ENCODE measurements at regions not wholly inside any gene's neighbourhood (a gene's known extent, or its start where the extent isn't known, plus 50 kb on each side); places are given as distances from the start of the nearest gene placed in this dataset.

DNA sequence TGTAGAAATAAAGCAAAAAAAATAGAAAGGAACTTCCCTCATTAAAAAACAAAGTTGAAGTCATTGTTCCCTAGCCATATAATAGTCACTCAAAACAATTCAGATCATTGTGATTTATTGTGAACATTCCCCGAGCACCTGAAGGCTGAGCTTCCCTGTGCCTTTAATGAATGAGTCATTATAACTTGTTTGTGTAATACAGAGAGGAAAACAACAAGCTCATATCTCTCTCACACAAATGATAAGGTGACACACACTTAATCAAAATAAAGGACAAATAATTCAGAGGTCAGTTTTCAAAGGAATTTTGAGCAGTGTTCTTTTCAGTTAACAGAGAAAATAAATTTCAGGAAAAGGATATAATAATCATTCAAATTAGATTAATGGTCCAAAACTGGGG is 326.2 kb downstream of the DUSP10 start:
- no CpG with 5 or more reads among the region's 1 CpG for WGBS (ENCODE audit: insufficient coverage)
- intact Hi-C loops (cut with micrococcal nuclease): no loop called here
- Histone ChIP-seq H3K9ac (ENCODE audit: insufficient read depth, low read length, poor library complexity, severe bottlenecking) (no peak overlapping the region), H2AFZ (ENCODE audit: insufficient read depth, low read depth, low read length, poor library complexity, severe bottlenecking) (no peak overlapping the region), H3K4me1 (ENCODE audit: control insufficient read depth in 1 of 2, insufficient read depth in 2 of 2, low read length in 2 of 2) (no peaks in the 10 kb centered on the region), H3K4me3 (replicated peaks in 1 of 3; ENCODE audit: low read depth in 2 of 3, low read length in 3 of 3) (no peak overlapping the region), H3K79me2 (ENCODE audit: insufficient read depth, low read length) (no peaks in the 10 kb centered on the region), H3K36me3 (replicated peaks in 1 of 2; ENCODE audit: control insufficient read depth in 1 of 2, insufficient read depth in 2 of 2, low read length in 2 of 2) (no peaks in the 10 kb centered on the region), H3K27me3 (ENCODE audit: control insufficient read depth in 2 of 2, insufficient read depth in 2 of 2, low read length in 2 of 2) (no peaks in the 10 kb centered on the region), H3K9me3 (replicated peaks in 1 of 2; ENCODE audit: control insufficient read depth in 1 of 2, insufficient read depth in 1 of 2, low read length in 2 of 2) (no peaks in the 10 kb centered on the region), H4K20me1 (ENCODE audit: insufficient read depth, low read length) (no peaks in the 10 kb centered on the region), H3K4me2 (replicated peaks; ENCODE audit: extremely low read depth, low read length, poor library complexity, severe bottlenecking) (no peak overlapping the region), H3K27ac (ENCODE audit: low read depth in 1 of 2, low read length in 2 of 2) (no peak overlapping the region)
- H3K4me1 Mint-ChIP-seq: no peaks in the 10 kb centered on the region
- H3K9me3 Mint-ChIP-seq: peaks cover 0 to 4% (median 0%) of the 10 kb centered on the region in 7 donors
- peaks cover 0 to 2% (median 0%) of the 10 kb centered on the region in 3 donors for H3K27me3 Mint-ChIP-seq (ENCODE audit: low read depth in 3 of 3)
- H3K27ac Mint-ChIP-seq: no peak overlapping the region
- no peak overlapping the region for H3K4me3 Mint-ChIP-seq
- TF ChIP-seq, protein P1, sequence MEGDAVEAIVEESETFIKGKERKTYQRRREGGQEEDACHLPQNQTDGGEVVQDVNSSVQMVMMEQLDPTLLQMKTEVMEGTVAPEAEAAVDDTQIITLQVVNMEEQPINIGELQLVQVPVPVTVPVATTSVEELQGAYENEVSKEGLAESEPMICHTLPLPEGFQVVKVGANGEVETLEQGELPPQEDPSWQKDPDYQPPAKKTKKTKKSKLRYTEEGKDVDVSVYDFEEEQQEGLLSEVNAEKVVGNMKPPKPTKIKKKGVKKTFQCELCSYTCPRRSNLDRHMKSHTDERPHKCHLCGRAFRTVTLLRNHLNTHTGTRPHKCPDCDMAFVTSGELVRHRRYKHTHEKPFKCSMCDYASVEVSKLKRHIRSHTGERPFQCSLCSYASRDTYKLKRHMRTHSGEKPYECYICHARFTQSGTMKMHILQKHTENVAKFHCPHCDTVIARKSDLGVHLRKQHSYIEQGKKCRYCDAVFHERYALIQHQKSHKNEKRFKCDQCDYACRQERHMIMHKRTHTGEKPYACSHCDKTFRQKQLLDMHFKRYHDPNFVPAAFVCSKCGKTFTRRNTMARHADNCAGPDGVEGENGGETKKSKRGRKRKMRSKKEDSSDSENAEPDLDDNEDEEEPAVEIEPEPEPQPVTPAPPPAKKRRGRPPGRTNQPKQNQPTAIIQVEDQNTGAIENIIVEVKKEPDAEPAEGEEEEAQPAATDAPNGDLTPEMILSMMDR (IDR thresholded peaks at IDR 0.05): no peak
- no peak for DNase-seq
- no peaks in the 10 kb centered on the region for H3K36me3 Mint-ChIP-seq

DNA sequence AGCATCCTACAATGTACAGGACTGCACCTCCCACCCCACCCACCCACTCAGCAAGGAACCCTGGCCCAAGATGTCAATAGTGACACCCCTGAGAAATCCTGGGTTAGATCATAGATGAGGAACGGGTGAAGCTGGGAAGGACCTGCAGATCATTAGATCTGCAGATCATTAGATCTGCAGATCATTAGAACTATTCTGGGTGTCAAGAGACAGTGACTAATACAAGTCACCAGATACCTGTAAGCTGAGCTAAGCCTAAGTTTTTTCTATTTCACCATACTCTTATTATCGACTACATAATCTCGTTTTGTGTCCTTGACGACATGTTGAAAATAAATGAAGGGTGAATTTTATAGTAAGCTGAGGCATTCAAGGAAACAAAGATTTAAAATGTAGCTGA is 325.7 kb downstream of the DUSP10 start:
- WGBS (ENCODE audit: insufficient coverage): no CpG with 5 or more reads among the region's 4 CpGs

More for the DNA sequence above, 325.7 kb downstream of the DUSP10 start:
- Histone ChIP-seq H2AFZ (ENCODE audit: insufficient read depth, low read depth, low read length, poor library complexity, severe bottlenecking) (no peak overlapping the region), H3K9ac (ENCODE audit: insufficient read depth, low read length, poor library complexity, severe bottlenecking) (no peak overlapping the region), H3K27me3 (ENCODE audit: control insufficient read depth in 2 of 2, insufficient read depth in 2 of 2, low read length in 2 of 2) (no peaks in the 10 kb centered on the region), H3K4me3 (replicated peaks in 1 of 3; ENCODE audit: low read depth in 2 of 3, low read length in 3 of 3) (no peak overlapping the region), H3K4me1 (ENCODE audit: control insufficient read depth in 1 of 2, insufficient read depth in 2 of 2, low read length in 2 of 2) (no peaks in the 10 kb centered on the region), H3K4me2 (replicated peaks; ENCODE audit: extremely low read depth, low read length, poor library complexity, severe bottlenecking) (no peak overlapping the region), H4K20me1 (ENCODE audit: insufficient read depth, low read length) (no peaks in the 10 kb centered on the region), H3K9me3 (replicated peaks in 1 of 2; ENCODE audit: control insufficient read depth in 1 of 2, insufficient read depth in 1 of 2, low read length in 2 of 2) (no peaks in the 10 kb centered on the region), H3K79me2 (ENCODE audit: insufficient read depth, low read length) (no peaks in the 10 kb centered on the region), H3K27ac (ENCODE audit: low read depth in 1 of 2, low read length in 2 of 2) (no peak overlapping the region), H3K36me3 (replicated peaks in 1 of 2; ENCODE audit: control insufficient read depth in 1 of 2, insufficient read depth in 2 of 2, low read length in 2 of 2) (no peaks in the 10 kb centered on the region)
- Mint-ChIP-seq H3K27me3 (ENCODE audit: low read depth in 3 of 3) (peaks cover 0 to 2% (median 0%) of the 10 kb centered on the region in 3 donors), H3K36me3 (no peaks in the 10 kb centered on the region), H3K27ac (no peak overlapping the region), H3K9me3 (peaks cover 0 to 3% (median 0%) of the 10 kb centered on the region in 7 donors), H3K4me1 (no peaks in the 10 kb centered on the region), H3K4me3 (no peak overlapping the region)
- no peak for DNase-seq
- intact Hi-C loops (cut with micrococcal nuclease): no loop called here
- TF ChIP-seq, protein P1 (IDR thresholded peaks at IDR 0.05): no peak

Measured in CD14-positive monocyte (primary cell).